ENCODE measurements at regions not wholly inside any gene's neighbourhood (a gene's known extent, or its start where the extent isn't known, plus 50 kb on each side); places are given as distances from the start of the nearest gene placed in this dataset.
"Not testable (repeated sequence)": the region's sequence is repeated elsewhere in the genome, so short reads cannot be mapped to it uniquely, and the experiment has no call there.

- H3K27ac ChIP-seq (ENCODE audit: low read length); ATAC-seq; H3K4me2 ChIP-seq (ENCODE audit: low read length); H3K79me2 ChIP-seq (ENCODE audit: low read length); DNase-seq; H2AFZ ChIP-seq (ENCODE audit: low read length); H3K9me3 ChIP-seq (ENCODE audit: low read length); intact Hi-C loops (cut with micrococcal nuclease); CTCF ChIA-PET; H3K27me3 ChIP-seq (ENCODE audit: low read length); H3K9me2 ChIP-seq (replicated peaks; ENCODE audit: low read length); H3F3A ChIP-seq (ENCODE audit: low read length, unreplicated experiment); H3K9ac ChIP-seq (ENCODE audit: low read length); H3K4me1 ChIP-seq (ENCODE audit: insufficient read depth, low read length); BruUV-seq (replicated peaks); H3K36me3 ChIP-seq (ENCODE audit: low read depth, low read length); H4K20me1 ChIP-seq (ENCODE audit: low read length); H3K4me3 ChIP-seq (ENCODE audit: low read length); POLR2A ChIA-PET (ENCODE audit: unreplicated experiment): not testable (repeated sequence)
Observed at GRCh38 chr9:61330342-61331092, 140.7 kb downstream of the SPATA31A7 start.

GRCh38 chr9:61356936-61357335 lies 167.1 kb downstream of the SPATA31A7 start:
- H3K36me3 ChIP-seq (ENCODE audit: low read depth, low read length); BruUV-seq (replicated peaks); H3K4me2 ChIP-seq (ENCODE audit: low read length); H3F3A ChIP-seq (ENCODE audit: low read length, unreplicated experiment); H3K27me3 ChIP-seq (ENCODE audit: low read length); DNase-seq; H3K9ac ChIP-seq (ENCODE audit: low read length); CTCF ChIA-PET; intact Hi-C loops (cut with micrococcal nuclease); ATAC-seq; H3K27ac ChIP-seq (ENCODE audit: low read length); POLR2A ChIA-PET (ENCODE audit: unreplicated experiment); H3K9me3 ChIP-seq (ENCODE audit: low read length); H3K4me1 ChIP-seq (ENCODE audit: insufficient read depth, low read length); H3K9me2 ChIP-seq (replicated peaks; ENCODE audit: low read length); H4K20me1 ChIP-seq (ENCODE audit: low read length); H3K79me2 ChIP-seq (ENCODE audit: low read length); H2AFZ ChIP-seq (ENCODE audit: low read length); H3K4me3 ChIP-seq (ENCODE audit: low read length): not testable (repeated sequence)

- H3K4me3 ChIP-seq (ENCODE audit: low read length); H3F3A ChIP-seq (ENCODE audit: low read length, unreplicated experiment); ATAC-seq; H3K9me3 ChIP-seq (ENCODE audit: low read length); H3K36me3 ChIP-seq (ENCODE audit: low read depth, low read length); H4K20me1 ChIP-seq (ENCODE audit: low read length); H3K79me2 ChIP-seq (ENCODE audit: low read length); H3K27me3 ChIP-seq (ENCODE audit: low read length); BruUV-seq (replicated peaks); intact Hi-C loops (cut with micrococcal nuclease); H3K9me2 ChIP-seq (replicated peaks; ENCODE audit: low read length); H3K27ac ChIP-seq (ENCODE audit: low read length); H3K4me2 ChIP-seq (ENCODE audit: low read length); POLR2A ChIA-PET (ENCODE audit: unreplicated experiment); H3K4me1 ChIP-seq (ENCODE audit: insufficient read depth, low read length); DNase-seq; H3K9ac ChIP-seq (ENCODE audit: low read length); H2AFZ ChIP-seq (ENCODE audit: low read length); CTCF ChIA-PET: not testable (repeated sequence)
Observed at GRCh38 chr9:61374390-61374789, 184.6 kb downstream of the SPATA31A7 start.

GRCh38 chr9:61376159-61376558 lies 186.3 kb downstream of the SPATA31A7 start:
- H3F3A ChIP-seq (ENCODE audit: low read length, unreplicated experiment); intact Hi-C loops (cut with micrococcal nuclease); CTCF ChIA-PET; BruUV-seq (replicated peaks); H3K79me2 ChIP-seq (ENCODE audit: low read length); H3K4me3 ChIP-seq (ENCODE audit: low read length); ATAC-seq; H3K9me2 ChIP-seq (replicated peaks; ENCODE audit: low read length); H3K9ac ChIP-seq (ENCODE audit: low read length); H4K20me1 ChIP-seq (ENCODE audit: low read length); H3K9me3 ChIP-seq (ENCODE audit: low read length); DNase-seq; H3K4me1 ChIP-seq (ENCODE audit: insufficient read depth, low read length); H3K27me3 ChIP-seq (ENCODE audit: low read length); H3K27ac ChIP-seq (ENCODE audit: low read length); H3K36me3 ChIP-seq (ENCODE audit: low read depth, low read length); H2AFZ ChIP-seq (ENCODE audit: low read length); H3K4me2 ChIP-seq (ENCODE audit: low read length); POLR2A ChIA-PET (ENCODE audit: unreplicated experiment): not testable (repeated sequence)

DNA sequence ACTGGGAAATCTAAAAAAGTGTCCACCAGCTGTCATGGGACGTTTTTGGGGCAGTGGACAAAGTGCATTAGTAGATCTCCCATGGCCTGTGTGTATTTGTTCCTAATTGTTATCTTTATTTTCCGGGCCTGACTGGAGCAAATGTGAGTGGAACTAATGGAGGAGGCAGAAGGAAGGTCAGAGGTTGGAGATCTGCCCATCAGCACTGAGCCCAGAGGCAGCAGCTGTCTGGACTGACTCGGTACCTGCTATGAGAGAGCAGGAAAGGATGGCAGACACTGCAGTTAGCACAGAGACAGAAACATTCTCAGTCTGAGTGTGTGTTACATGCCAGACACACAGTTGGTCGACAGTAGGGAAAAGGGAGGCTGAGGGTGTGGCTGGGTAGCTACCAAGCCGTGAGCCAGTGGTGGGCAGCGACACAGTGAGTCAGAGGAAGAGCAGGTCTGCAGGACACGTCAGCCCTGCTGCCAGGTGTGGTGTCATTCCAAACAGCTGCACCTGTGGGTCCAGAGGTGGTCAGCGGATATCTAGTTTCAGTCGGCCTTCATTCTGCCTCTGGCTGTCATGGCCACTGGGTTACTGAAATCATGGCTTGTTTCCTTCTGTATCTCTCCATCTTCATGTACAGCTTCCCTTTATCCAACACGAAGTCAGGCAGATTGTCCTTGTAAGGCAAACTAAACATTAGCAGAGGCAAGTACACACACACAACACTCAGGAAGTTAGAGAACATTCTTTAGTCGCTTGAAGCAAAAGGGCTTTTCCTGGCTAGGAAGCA lies 196.4 kb downstream of the SPATA31A7 start:
- H3K27me3 ChIP-seq (ENCODE audit: low read length); H3K4me3 ChIP-seq (ENCODE audit: low read length); H3K4me2 ChIP-seq (ENCODE audit: low read length); CTCF ChIA-PET; POLR2A ChIA-PET (ENCODE audit: unreplicated experiment); H3K9me3 ChIP-seq (ENCODE audit: low read length); DNase-seq; H3F3A ChIP-seq (ENCODE audit: low read length, unreplicated experiment); H4K20me1 ChIP-seq (ENCODE audit: low read length); intact Hi-C loops (cut with micrococcal nuclease); H3K27ac ChIP-seq (ENCODE audit: low read length); H3K4me1 ChIP-seq (ENCODE audit: insufficient read depth, low read length); H3K9ac ChIP-seq (ENCODE audit: low read length); H2AFZ ChIP-seq (ENCODE audit: low read length); H3K9me2 ChIP-seq (replicated peaks; ENCODE audit: low read length); H3K36me3 ChIP-seq (ENCODE audit: low read depth, low read length); H3K79me2 ChIP-seq (ENCODE audit: low read length): not testable (repeated sequence)
- TSS peak; percentile 28 for BruUV-seq (replicated peaks)
- peak; percentile 89 for ATAC-seq

DNA sequence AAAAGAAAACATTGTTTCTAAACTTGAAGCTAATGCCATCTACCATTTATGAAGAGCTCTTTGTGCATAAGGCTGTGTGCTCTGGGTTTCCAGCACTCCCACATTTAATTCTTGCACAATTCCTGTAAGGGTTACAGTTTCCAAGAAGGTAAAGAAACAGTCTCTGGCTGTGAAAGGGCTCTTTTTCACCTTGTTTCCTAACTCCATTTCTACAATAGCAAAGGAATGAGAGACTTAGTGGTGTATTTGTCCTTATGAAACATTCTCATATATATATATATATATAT lies 196.9 kb downstream of the SPATA31A7 start:
- intact Hi-C loops (cut with micrococcal nuclease); ATAC-seq: not testable (repeated sequence)

More for the DNA sequence above, 196.9 kb downstream of the SPATA31A7 start:
- H3K79me2 ChIP-seq (ENCODE audit: low read length); H4K20me1 ChIP-seq (ENCODE audit: low read length); H3K9me2 ChIP-seq (replicated peaks; ENCODE audit: low read length); H2AFZ ChIP-seq (ENCODE audit: low read length); H3K27me3 ChIP-seq (ENCODE audit: low read length); H3K4me1 ChIP-seq (ENCODE audit: insufficient read depth, low read length); POLR2A ChIA-PET (ENCODE audit: unreplicated experiment); H3K4me2 ChIP-seq (ENCODE audit: low read length); H3F3A ChIP-seq (ENCODE audit: low read length, unreplicated experiment); H3K27ac ChIP-seq (ENCODE audit: low read length); DNase-seq; CTCF ChIA-PET; BruUV-seq (replicated peaks); H3K36me3 ChIP-seq (ENCODE audit: low read depth, low read length); H3K9ac ChIP-seq (ENCODE audit: low read length); H3K4me3 ChIP-seq (ENCODE audit: low read length); H3K9me3 ChIP-seq (ENCODE audit: low read length): not testable (repeated sequence)
